ENCODE measurements at regions not wholly inside any gene's neighbourhood (a gene's known extent, or its start where the extent isn't known, plus 50 kb on each side); places are given as distances from the start of the nearest gene placed in this dataset.

DNA sequence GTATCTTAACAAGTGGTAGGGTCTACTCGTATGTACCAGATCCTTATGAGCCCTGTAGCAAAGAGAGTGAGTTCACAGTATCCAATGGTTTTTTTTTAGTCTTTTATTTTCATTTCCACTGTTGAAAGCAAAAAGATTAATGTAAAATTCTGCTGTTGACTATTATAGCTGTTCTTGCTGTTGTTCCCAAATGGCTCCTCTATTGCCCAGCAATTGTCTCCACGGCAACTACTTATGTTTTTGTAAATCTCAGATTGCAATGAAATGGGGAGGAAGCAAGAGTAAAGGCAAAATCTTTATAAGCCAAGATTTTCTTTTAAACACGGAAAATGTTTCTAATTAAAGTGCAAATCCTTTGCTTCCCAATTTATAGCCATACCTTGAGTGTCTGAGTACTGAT, 406.1 kb downstream of the EPM2A start:
- no peak for DNase-seq (ENCODE audit: low spot score)

DNA sequence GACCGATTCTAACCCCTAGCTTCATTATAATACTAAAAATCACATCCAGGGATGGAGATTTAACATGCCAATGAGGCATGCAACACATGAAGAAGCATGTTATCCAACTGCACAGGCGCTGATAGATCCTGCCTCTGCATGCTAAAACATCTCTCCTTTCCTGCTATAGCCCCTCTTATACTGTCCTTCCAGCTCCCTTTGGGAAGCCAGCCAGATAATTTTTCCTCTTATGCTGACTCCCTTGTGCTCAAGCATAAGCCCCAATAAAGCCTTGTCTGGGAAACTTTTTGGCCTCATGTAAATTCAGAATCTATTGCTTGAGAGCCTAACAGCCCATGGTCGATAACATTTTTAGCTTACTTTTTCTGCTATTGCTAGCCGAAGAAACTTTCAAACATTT, 404.3 kb downstream of the EPM2A start:
- DNase-seq (ENCODE audit: low spot score): no peak

DNA sequence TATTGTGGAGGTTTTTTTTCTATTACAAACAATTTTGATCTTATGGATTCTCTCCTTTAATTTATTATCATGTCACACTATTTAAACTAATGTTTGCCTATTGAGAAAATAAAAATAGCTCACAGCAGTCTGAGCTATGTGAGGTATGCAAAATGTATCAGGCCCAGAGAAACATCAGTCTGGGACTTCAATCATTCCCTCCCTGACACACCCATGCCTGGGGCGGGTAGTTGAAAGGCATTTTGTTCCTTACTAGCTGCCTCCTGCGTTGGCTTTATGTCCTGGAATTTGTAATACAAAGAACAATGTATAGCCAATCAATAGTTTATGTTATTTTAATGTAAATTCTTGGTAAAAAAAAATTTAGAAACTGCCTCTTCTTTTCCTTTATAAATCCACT, 403.3 kb downstream of the EPM2A start:
- no peak for DNase-seq (ENCODE audit: low spot score)

DNA sequence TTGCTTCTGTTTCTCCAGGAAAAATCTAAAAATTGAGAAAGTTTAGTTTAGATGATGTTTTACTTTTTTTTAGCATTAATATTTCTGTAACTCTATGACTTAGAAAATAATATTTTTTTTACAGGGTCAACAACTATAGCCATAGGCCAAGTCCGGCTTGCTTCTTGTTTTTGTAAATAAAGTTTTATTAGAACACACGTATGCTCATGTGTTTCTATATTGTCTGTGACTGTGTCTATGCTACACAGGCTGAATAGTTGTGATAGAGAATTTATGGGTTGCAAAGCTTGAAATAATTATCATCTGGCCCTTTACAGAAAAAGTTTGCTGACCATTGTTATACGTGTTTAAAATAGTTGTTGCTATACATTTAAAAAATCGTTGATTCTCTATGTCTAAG, 399.2 kb downstream of the EPM2A start:
- DNase-seq (ENCODE audit: low spot score): no peak

DNA sequence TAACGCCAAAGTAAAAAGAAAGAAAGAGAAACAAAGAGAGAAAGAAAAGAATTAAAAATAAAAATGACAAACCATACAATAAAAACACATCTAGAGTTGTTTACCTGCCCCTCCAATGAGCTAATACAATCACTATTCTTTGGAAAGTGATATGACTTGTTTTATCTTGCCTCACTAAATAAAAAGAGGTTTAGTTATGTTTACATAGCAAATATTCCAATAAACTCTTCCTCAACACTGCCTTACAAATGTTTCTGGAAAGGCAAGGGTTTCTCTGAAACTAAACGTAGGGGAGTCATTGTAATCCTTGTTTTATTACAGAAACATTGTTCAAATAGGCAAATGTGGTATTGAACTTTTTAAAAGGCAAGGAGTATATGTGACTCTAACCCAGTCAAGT, 396.2 kb downstream of the EPM2A start:
- DNase-seq (ENCODE audit: low spot score): no peak

DNA sequence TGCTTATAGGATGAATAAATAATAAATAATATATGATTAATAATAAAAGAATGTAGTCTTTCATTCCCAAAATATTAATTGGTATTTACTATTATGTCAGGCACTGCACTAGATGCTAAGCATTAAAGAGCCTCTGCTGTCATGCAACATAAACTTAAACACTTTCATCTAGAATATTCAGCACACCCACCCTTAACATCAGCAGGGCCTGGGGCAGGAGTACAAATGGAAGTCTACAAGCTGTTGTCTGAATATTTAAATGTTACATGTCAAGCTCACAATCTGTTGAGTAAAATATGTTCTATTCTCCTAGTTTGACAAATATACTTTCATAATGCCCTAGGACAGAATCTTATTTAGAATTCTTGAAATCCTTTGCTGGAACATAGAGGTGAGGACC, 395.1 kb downstream of the EPM2A start:
- DNase-seq (ENCODE audit: low spot score): no peak

DNA sequence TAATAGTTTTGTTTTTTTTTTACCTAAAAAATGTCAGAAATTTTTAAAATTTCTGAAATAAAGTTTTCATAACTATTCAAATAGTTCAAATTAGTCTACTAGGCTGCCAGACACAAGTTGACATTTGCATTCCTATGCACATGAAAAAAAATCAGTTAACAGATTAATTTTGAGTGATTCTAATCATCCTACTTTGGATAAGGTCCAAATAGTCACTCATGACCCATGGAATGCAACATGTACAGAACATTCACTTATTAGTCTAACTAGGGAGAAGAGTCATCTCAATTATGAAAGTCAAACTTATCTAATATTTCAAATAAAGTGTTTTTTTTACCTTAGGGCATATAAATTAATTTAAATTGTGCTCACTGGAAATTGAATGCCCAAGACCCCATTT, 390.2 kb downstream of the EPM2A start:
- no peak for DNase-seq (ENCODE audit: low spot score)

DNA sequence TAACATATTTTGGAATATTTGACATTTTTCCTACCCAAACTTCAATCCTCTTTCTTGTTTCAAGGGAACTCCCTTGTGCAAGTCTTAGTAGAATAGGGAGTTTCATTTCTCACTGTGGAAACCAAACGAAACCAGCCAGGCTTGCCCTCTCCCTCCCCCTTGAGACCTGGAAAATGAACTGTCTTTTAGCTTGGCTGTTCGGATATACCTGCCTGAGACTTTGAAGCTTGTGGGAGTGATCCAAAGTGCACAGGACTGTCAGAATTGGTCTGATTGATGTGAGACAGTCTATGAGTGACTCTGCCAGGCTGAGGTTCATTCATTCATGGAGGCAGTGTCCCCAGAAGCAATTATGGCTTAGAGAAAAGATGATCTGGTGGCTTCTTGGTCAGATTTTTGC, 388.1 kb downstream of the EPM2A start:
- DNase-seq (ENCODE audit: low spot score): no peak

DNA sequence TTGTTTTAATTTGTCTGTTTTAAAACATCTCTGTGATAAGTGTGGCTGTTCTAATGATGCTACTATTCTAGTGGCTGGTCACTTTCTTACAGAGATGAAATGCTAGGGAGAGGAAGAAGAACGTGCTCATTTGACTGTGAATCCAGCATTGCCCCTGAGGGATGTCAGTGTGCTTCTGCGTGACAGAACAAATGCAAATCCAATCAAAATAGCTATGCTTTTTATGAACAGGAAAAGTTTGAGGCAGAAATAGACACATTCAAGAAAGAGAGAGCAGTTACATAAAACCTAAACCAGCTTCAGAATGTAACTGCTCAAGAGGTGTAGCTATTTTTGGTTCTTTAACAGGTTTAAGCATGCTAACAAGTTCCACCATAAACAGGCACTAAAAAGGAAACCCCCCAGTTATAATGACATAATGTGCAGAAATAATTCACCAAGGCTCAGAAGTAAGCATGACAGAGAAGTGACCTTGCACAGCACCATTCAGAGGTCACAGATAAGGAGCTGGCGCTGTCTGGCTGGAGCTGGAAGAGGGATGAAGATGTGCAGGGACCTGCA, 385.3 kb downstream of the EPM2A start:
- peak; percentile 35 for DNase-seq (ENCODE audit: low spot score)

DNA sequence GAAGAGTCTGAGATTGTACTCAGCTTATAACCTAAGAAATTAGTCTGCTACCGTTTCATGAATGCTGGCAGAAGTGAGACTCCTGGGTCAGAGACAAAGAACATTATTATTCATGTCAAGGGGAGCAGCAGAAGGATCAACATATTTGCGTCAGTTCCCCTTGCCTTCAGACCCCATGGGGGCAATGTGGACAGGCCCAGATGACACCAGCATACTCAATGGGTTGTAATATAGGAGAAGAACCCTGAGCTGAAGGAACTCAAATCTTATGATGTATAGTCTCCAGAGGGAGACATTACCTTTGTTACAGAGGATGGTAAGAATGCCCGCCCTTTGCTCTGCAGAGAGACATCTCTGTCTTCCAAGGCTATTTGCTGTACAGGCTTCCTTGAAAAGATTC, 384.4 kb downstream of the EPM2A start:
- no peak for DNase-seq (ENCODE audit: low spot score)

DNA sequence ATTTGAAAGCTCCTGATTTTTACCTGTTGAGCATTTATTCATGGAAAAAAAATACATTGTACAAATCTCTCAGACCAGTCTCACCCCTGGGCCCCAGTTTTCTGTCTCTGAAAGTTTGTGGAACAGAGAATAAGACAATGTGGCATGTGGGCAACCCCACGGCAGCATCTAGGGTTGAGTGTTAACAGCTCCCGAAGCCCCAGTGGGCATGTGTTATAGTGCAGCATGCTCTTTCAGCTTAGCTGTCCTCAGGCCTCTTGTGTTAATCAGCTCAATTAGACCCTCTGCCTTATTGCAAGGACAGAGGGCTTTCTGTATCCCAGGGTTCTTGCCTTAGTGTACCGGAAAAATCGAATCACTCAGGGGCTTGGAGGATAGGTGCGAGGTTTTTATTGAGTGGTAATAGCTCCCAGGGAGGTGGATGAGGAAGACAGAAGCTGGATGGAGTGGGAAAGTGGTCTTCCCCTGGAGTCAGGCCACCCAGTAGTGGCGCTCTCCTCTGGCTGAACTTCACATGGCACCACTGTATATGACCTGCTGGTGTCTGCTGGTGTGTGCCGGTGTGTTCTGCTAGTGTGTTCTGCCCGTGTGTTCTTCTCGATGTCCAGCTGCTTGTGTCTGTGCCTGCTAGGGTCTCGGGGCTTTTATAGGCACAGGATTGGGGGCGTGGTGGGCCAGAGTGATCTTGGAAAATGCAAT, 382.8 kb downstream of the EPM2A start:
- DNase-seq (ENCODE audit: low spot score): no peak

DNA sequence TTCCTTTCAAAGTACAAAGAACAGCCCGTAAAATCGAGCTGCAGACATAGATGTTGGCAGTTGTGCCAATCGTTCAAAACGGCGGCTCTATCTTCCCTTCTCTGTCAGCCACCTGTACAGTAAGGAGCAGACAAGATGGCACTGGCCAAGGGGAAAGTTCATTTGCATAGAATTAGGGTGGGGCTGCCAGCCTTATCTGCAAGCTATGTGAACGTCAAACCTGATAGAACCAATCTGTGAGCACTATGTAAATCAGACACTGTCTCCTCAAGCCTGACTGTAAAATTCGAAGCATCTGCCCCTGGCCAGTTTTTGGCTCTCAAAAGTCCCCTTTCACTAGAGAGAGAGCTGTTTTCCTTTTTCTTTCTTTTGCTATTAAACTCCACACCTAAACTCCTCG, 374.5 kb downstream of the EPM2A start:
- DNase-seq (ENCODE audit: low spot score): no peak

DNA sequence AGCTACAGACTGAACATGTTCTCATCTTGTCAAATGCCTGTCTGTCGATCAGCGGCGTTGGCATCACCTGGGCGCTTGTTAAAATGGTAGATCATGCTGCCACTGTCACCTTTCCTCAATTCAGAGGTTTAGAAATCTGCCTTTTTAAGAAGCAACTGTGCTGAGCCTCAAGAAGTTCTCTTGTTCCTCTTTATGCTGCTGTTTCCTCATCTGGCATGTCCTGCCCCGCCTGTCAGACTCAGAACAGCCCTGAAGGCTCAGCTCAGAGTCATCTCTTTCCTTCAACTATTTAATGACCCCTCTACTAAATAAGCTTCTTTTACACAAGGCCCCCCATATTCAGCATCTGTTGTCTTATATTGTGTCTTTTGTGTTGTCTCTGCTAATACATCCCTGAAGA, 368.2 kb downstream of the EPM2A start:
- DNase-seq (ENCODE audit: low spot score): no peak

DNA sequence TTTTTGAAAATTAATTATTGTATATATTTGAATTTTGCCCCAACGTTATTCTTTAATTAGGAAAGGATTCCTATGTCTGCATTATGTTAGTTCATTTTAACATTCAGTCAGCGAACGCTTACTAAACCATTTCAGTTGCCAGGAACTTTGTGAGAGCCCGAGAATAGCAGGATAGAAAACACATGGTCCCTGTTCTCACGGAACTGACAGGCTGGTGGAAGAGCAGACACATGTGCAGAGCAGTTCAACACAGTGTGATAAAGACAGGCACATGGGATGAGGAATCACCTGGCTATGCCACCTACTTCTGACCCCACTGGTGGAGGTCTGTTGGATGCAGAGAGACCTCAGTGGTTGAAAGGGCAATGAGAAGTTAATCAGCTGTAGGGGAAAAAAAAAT, 367.2 kb downstream of the EPM2A start:
- DNase-seq (ENCODE audit: low spot score): no peak

DNA sequence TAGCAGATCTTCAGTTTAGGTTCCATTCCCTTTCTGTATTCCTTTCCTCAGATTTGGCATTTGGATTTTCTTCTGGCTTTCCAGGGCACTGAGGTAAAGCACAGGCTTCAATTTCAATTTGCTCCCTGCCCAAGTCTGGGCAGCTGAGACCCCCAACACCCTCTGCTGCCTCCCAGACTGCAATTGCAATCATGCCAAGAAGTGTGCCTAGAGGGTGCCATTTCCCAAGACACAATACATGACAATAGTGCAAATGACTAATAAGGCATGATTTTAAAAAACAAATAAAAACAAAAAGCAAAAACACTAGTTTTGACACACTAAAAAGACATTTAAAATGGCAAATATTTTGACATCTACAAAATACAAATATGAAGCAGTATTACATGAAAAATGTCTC, 364.8 kb downstream of the EPM2A start:
- no peak for DNase-seq (ENCODE audit: low spot score)

DNA sequence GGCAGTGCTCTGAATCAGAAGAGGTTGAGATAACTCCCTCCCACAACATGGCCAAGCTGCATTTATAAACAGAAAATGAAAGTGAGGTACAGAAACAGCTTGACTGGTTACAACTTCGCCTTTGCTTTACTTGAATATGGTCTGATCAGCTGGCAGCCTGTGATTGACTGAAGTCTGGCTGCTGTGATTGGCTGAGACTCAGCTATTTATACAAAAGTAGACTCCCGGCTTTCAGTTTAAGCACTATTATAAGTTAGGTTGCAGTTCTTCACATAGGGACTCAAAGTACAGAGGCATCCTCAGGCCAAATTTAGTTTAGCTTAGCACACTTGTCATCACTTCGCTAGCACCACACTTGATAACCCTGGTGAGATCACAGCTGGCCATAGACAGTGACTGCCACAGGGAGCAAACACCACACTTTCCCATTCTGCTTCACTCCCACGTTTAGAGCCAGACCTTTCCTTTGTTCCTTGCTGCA, 362.6 kb downstream of the EPM2A start:
- DNase-seq (ENCODE audit: low spot score): no peak

DNA sequence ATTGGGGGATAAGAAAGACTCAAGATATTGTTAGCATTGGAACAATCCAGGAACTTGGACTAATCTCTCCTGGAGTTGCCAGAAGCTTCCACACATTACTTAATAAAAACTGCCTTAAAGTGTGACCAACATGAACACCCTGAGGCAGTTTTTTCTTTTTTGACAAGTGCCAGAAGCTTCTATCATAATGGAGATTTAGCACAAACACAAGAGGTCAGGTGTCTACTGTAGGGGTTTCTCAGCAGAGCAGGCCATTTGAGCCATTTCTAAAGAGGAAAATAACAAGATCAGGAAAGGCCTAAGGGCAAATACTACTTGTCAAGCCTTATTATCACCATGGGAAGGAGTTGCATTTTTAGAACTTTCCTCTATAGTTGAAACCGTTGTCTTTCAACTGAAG, 361.5 kb downstream of the EPM2A start:
- no peak for DNase-seq (ENCODE audit: low spot score)

DNA sequence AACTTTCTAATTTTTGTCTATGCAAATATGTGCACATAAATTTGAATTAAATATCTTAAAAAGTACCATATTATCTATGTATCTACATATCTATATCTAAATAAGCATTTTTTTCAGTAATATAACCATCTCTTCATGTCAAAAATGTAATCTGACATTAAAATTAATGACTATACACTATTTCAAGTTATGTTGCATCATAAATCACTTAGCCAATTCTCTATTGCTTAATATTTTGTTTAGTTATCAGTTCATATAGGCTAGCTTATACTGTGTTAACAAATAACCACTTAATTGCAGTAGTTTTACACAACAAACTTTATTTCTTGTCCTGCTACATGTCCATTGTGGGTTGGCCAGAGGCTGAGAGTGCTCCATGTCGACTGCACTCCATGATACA, 360.8 kb downstream of the EPM2A start:
- DNase-seq (ENCODE audit: low spot score): no peak

DNA sequence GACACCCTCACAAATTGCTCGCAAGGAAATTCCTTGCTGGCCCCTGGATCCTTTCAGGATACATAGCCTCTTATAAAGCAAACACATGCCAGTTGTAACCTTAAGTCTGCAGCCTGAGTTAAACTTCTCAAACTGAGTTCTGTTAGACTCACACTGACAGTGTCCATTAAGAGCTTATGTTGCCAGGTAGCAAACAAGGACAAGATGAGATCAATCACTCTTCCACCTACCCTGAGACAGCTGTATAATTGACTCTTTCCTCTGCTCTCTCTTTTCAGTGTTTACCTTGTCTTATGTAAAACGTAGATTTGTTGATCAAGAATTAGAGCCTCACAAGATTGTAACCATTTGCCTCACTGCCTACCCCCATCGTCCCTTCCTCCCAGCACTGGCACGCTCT, 359.8 kb downstream of the EPM2A start:
- no peak for DNase-seq (ENCODE audit: low spot score)

DNA sequence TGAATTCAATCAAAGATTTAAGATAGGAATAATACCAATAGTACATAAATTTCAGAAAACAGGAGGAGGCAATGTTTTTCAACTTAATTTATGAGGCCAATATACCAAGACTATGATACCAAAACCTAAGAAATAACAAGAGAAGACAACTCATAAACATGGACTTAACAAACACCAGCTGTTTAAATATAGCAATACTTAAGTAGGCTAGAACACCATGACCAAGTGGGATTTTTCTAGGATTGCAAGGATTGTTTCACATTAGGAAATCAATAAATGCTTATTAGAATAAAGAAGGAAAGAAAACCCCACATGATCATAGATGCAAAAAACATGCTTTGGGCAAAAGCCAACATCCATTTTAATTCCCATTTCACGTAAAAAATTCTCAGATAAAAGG, 355.1 kb downstream of the EPM2A start:
- no peak for DNase-seq (ENCODE audit: low spot score)

DNA sequence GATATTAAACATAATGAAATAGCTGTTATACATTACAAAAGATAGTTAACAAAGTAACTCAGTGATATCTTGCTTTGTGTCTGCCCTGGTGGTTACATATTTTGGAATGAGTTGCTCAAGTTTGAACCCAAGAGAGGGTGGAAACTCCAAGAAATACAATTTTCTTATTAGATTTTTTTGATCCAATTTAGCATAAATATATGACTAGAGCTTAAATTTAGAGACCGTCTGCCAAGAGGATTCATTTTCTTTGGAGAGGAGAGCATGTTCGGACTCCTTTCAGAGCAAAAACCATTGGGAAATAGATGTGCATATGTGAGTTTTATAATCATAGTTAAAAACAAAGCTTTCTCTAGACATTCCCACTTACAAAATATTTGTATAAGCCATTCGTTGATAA, 353.4 kb downstream of the EPM2A start:
- no peak for DNase-seq (ENCODE audit: low spot score)

DNA sequence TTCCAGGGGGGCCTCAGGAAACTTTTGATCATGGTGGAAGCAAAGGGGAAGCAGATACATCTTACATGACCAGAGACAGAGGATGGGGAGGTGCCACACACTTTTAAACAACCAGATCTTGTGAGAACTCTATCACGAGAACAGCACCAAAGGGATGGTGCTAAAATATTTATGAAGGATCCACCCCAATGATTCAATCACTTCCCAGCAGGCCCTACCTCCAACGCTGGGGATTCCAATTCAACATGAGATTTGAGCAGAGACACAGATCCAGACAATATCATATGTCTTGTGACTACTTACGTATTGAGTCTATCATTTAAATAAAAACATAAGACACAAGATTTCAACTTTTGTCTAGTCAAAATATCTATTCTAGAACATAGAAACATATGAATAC, 351.9 kb downstream of the EPM2A start:
- DNase-seq (ENCODE audit: low spot score): no peak

DNA sequence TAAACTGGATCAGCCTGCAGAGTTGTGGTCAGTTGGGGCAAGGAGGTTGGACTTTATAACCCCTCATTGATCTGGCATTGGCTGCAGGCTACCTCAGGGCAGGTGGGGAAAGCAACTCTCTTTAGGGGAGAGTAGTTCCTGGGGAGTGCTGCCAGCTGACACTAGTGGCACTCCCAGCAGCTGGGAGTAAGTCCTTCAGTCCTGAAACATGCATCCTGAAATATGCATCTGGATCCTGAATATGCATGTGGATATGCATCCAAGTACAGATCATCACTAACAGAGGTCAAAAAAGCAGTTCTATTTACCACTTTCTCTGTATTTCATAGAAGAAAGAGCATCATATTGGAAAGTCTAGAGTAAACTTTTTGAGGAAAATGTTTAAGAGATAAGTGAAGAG, 350.8 kb downstream of the EPM2A start:
- DNase-seq (ENCODE audit: low spot score): no peak

DNA sequence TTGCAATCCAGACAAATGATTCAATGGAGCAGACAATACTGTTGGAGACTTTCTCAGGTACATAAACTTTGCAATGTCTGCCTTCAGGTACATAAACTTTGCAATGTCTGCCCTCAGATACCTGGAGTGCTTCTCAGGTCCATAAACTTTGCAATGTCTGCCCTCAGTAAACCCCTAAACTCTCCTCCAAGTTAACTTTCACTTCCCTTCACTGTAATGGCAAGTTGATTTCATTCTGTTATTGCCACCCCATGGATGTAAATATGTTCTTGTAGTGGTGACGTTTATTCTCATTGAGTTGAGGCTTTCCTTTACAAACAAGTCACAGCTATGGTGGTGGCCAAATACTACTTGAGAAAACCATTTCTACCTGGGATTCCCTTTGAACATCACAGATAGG, 338.8 kb downstream of the EPM2A start:
- no peak for DNase-seq (ENCODE audit: low spot score)

Measured in germinal center (tissue), 1 donor.